Left renal pelvis (tissue), 4 donors: ENCODE measurements at regions not wholly inside any gene's neighbourhood (a gene's known extent, or its start where the extent isn't known, plus 50 kb on each side); places are given as distances from the start of the nearest gene placed in this dataset.

Experiments used
- DNase-seq, 4 donors: peaks; one replicate each; pipeline ENCODE4 v3.0.0-alpha.2; 2013; ENCODE audit warnings: low read depth in 4 of 4, low spot score in 3 of 4

GRCh38 chr15:70556779-70557178 lies 206.6 kb downstream of the UACA start:
- DNase-seq: no peak

DNA sequence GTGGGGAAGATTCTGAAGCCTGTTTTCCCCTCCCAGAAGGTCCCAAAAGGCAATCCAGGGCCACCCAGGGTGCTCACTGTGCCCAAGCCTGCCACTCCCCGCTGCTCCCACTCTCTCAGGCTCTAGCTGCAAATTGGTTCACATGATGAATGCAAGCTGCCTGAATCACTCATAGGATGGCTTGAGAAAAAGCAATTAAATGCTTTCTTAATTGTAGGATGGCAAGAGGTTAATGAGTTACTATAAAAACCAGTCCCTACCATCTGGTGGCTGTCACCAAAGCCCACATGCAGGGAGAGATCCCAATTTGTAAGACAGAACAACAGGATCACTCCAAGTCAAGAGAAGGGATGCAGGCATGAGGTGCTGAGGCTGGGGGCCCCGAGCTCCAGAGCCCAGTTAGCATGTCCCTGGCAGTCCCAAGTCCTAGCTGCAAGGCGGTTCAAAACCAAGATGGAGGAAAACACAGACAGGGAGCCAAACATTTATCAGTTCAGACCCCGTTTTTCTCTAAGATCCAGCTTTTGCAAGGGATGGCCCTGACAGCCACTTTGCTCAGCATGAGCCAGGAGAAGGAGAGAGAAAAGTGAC lies 207.1 kb downstream of the UACA start:
- no peak for DNase-seq

GRCh38 chr15:70555713-70556112 lies 207.6 kb downstream of the UACA start:
- DNase-seq: no peak

DNA sequence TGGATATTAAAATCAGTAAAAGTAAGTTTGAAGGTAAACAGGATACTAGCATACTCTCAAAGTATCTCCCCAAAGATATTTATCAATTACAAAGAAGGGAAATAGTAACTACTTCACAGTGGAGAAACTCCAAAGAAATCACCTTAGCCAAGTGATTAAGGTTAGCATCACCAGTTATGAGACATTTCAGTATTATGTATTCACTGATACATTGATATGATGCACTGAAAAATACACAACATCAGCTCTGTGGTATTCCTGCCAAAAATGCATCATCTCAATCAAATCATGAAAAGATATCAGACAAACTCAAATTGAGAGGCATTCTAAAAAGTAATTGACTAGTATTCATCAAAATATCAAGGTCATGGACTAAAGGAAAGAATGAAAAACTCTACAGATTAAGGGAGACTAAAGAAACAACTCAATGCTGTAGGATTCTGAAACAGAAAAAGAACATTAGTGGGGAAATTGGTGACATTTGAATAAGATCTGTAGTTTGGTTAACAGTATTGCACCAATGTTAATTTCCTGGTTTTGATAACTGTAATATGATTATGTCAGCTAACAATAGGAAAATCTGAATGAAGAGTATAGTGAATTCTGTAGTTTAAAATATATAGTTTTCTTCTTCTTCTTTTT lies 215.4 kb downstream of the UACA start:
- DNase-seq: no peak

DNA sequence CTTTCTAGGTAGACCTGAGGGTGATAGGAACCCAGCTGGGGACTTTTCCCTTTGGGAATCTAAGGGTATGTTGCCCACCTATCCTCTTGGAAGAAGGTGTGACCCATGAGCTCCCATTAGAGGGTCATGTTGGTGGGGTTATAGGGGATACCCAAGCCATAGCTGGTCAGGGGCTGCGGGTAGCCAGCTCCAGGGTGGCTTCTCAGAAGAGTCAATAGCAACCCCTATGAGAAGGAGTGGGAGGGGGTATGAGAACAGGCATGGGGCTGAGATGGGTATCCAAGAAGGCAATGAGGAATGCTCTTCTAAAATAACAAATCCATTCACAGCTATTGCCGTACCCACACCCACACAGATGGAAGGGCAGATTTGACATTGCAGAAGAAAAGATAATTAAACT lies 217.8 kb downstream of the UACA start:
- DNase-seq: no peak

- DNase-seq: no peak
Measured at GRCh38 chr15:70541511-70541910, 221.8 kb downstream of the UACA start.

- DNase-seq: no peak
Measured at GRCh38 chr15:70539912-70540530, 223.3 kb downstream of the UACA start.

GRCh38 chr15:70539409-70539808 lies 223.9 kb downstream of the UACA start:
- DNase-seq: no peak

DNA sequence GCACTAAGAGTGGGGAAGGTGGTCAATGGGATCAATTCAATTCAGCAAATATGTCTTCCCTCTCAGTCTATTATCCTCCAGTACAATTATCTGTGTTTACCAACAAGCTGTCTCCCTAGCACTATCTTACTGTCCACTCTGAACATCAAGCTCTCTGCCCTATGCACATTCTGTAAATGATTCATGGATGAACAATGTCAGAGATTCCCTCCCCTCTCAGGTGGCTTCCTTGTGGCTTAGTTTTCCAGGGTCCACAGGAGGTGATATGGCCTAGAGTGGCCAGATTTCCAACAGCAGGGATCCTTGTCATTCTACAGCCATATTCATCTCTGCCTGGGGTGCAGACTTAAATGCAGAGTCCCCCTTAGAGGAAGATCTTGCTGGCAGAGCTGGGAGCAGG lies 225.1 kb downstream of the UACA start:
- DNase-seq: no peak

- no peak for DNase-seq
Measured at GRCh38 chr15:70535955-70536338, 227.4 kb downstream of the UACA start.

DNA sequence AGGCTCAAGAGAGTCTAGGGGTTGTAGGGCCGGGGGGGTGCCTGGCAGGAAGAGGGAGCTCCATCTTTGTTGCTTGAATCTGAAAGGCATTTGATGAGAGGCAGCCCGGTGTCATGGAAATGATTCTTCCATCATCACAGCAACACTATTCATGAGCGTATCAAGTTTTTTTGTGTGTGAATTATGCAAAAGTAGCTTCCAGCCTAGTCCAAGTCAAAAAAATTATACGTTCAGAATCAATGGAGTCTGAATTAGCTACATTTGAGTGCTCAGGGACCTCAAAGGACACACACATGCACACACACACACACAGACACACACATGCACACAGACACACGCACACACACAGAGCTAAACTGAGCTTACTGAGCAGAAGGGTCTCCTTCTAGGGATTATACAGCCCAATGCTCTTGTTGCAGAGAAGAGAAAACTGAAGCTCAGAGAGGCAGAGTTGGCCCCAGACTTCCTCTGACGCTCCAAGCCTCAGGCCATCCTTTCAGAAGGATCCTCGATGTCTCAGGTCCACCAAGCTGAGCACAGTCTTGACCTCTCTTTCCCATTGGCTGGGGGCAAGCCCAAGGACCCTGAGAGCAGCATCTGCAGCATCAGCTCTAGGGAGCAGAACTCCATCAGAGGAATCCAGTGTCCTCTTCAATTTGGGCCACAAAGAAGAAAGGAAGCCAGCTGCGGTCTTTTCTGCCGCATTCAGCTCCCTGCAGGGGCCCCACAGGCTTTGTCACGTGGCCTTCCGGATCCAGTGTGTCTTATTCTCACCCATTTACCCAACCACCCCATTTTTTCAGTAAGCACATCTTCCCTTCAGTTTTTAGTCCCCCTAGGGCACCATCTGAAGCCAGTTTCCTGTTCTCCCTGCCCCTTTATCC lies 228.0 kb downstream of the UACA start:
- no peak for DNase-seq

DNA sequence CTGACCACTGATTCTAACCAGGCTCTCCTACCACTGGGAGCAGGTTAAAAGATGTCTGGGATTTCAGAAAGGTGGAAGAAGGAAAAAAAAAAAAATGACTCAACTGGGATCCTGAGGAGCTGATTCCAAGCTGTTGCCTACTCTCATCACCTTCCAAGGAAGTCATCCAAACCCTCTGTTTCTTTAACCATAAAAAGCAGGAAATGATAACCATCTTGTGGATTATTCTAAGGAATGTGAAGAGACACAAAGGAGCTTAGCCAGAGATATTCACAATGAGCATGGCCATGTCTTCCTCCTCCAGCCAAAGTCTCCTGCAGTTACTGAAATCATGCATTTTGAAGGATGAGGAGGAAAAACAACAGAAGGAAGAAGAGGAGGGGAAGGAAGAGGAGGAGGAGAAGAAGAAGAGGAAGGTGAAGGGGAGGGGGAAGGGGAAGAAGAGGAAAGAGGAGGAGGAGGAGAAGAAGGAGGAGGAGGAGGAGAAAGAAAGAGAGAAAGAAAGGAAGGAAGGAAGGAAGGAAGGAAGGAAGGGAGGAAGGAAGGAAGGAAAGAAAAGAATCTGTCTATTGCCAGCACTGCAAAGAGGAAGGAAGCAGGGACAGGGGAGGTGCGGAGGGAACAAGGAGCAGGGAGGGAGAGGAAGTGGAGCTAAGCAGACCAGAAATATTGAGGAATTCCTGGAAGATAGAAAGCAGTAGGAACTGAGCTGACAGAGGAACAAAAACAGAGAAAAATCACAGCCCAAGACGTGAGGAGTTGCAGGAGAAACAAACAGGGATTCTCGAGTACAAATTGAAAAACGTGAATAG lies 229.2 kb downstream of the UACA start:
- DNase-seq: no peak

- no peak for DNase-seq
Measured at GRCh38 chr15:70532531-70533186, 230.7 kb downstream of the UACA start.

- DNase-seq: no peak
Measured at GRCh38 chr15:70531576-70531975, 231.8 kb downstream of the UACA start.

DNA sequence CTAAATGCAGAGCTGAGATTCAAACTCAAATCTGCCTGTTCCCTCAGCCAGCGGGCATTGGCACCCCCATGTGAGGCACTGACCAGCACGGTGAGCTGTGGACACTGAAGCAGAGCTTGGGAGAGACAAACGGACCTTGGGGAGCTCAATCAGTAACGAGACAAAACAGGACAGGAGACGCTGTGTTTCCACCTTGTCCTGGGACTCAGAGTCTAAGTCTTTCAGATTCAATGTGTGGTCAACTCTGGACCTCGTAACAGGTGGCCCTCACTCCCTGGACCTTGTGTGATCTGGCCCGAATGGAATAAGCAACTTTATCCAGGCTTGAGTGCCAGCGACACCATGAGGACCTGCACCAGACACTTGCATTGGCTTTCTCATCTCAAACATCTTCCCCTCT lies 232.5 kb downstream of the UACA start:
- DNase-seq: no peak

GRCh38 chr15:70530503-70530902 lies 232.9 kb downstream of the UACA start:
- DNase-seq: no peak

GRCh38 chr15:70530017-70530499 lies 233.3 kb downstream of the UACA start:
- no peak for DNase-seq

DNA sequence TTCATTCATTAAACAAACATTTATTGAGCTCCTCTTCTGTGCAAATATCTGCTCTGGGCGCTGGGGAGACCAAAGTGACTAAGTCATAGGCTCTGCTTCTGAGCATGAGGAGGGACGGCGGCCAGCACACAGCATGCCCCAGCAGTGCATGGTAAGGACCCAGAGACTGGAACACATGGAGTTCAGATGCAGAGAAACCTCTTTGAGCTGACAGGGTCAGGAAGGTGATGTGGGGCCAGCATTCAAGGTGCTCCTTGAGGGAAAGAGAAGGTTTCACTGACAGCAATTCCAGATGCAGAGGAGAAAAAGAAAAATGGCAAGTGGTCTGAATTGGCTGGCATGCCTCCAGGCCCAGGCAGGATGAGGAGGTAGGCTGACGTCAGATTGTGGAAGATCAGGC lies 234.5 kb downstream of the UACA start:
- no peak for DNase-seq

- no peak for DNase-seq
Measured at GRCh38 chr15:70528270-70528706, 235.1 kb downstream of the UACA start.

- no peak for DNase-seq
Measured at GRCh38 chr15:70526974-70527325, 236.4 kb downstream of the UACA start.
